BE2C (cell line): ENCODE measurements at regions not wholly inside any gene's neighbourhood (a gene's known extent, or its start where the extent isn't known, plus 50 kb on each side); places are given as distances from the start of the nearest gene placed in this dataset.

Experiments
- DNase-seq: peaks from one replicate; pipeline ENCODE4 v3.0.0-alpha.2; 2020
- H3K27me3 ChIP-seq: fragments of 250-450 bp; sonication (Bioruptor Pico); 2 replicates; pipeline ENCODE4 v1.5.1; 2020; ENCODE audit warnings: mild to moderate bottlenecking
- H3K36me3 ChIP-seq: fragments of 250-450 bp; sonication (Bioruptor Pico); 2 replicates; pipeline ENCODE4 v1.5.1; 2020; ENCODE audit warnings: mild to moderate bottlenecking
- H3K4me1 ChIP-seq: fragments of 250-450 bp; sonication (Bioruptor Pico); 2 replicates; pipeline ENCODE4 v1.5.1; 2020
- H3K4me3 ChIP-seq: 2 replicates; pipeline ENCODE4 v1.5.1; 2011; ENCODE audit warnings: low read depth, low read length
- H3K9me3 ChIP-seq: fragments of 250-450 bp; sonication (Bioruptor Pico); 2 replicates; pipeline ENCODE4 v1.5.1; 2020
- CTCF ChIP-seq: IDR thresholded peaks from 2 replicates; pipeline ENCODE4 v1.5.1; 2012; ENCODE audit warnings: mild to moderate bottlenecking, low read depth, low read length

- no peak for DNase-seq
- no peak for TF ChIP-seq CTCF
- no peak overlapping the region for H3K4me3 ChIP-seq
Observed at GRCh38 chr3:106343811-106344210, 475.0 kb upstream of the CBLB start.

GRCh38 chr3:106345353-106346027 is 476.7 kb upstream of the CBLB start:
- no peaks in the 10 kb centered on the region for H3K36me3 ChIP-seq
- no peak for TF ChIP-seq CTCF
- no peak overlapping the region for H3K4me3 ChIP-seq
- H3K27me3 ChIP-seq: no peaks in the 10 kb centered on the region
- peaks cover 29% of the 10 kb centered on the region for H3K4me1 ChIP-seq
- no peak for DNase-seq
- H3K9me3 ChIP-seq: no peaks in the 10 kb centered on the region

More at GRCh38 chr3:106343811-106344210, 475.0 kb upstream of the CBLB start:
- H3K4me1 ChIP-seq: peaks cover 25% of the 10 kb centered on the region; the same call in 1 of the 2 replicates
- no peaks in the 10 kb centered on the region for H3K27me3 ChIP-seq
- no peaks in the 10 kb centered on the region for H3K36me3 ChIP-seq
- no peaks in the 10 kb centered on the region for H3K9me3 ChIP-seq

GRCh38 chr3:106347350-106347749 is 478.5 kb upstream of the CBLB start:
- TF ChIP-seq CTCF: no peak
- no peak overlapping the region for H3K4me3 ChIP-seq

GRCh38 chr3:106348139-106348690 is 479.4 kb upstream of the CBLB start:
- TF ChIP-seq CTCF: no peak
- peaks cover 17% of the 10 kb centered on the region for H3K4me1 ChIP-seq
- no peak for DNase-seq

More at GRCh38 chr3:106347350-106347749, 478.5 kb upstream of the CBLB start:
- Histone ChIP-seq H3K9me3 (no peaks in the 10 kb centered on the region), H3K36me3 (no peaks in the 10 kb centered on the region), H3K27me3 (no peaks in the 10 kb centered on the region), H3K4me1 (peaks cover 17% of the 10 kb centered on the region)
- DNase-seq: no peak

GRCh38 chr3:106349191-106349881 is 480.5 kb upstream of the CBLB start:
- DNase-seq: no peak
- Histone ChIP-seq H3K4me1 (peaks cover 17% of the 10 kb centered on the region), H3K27me3 (no peaks in the 10 kb centered on the region), H3K9me3 (no peaks in the 10 kb centered on the region), H3K36me3 (no peaks in the 10 kb centered on the region), H3K4me3 (no peak overlapping the region)
- TF ChIP-seq CTCF: no peak

More at GRCh38 chr3:106348139-106348690, 479.4 kb upstream of the CBLB start:
- Histone ChIP-seq H3K4me3 (no peak overlapping the region), H3K9me3 (no peaks in the 10 kb centered on the region), H3K36me3 (no peaks in the 10 kb centered on the region), H3K27me3 (no peaks in the 10 kb centered on the region)

GRCh38 chr3:106355873-106356272 is 487.1 kb upstream of the CBLB start:
- no peak for DNase-seq
- Histone ChIP-seq H3K36me3 (no peaks in the 10 kb centered on the region), H3K9me3 (no peaks in the 10 kb centered on the region), H3K4me1 (no peaks in the 10 kb centered on the region), H3K4me3 (no peak overlapping the region), H3K27me3 (no peaks in the 10 kb centered on the region)
- TF ChIP-seq CTCF: no peak
